ENCODE measurements at regions not wholly inside any gene's neighbourhood (a gene's known extent, or its start where the extent isn't known, plus 50 kb on each side); places are given as distances from the start of the nearest gene placed in this dataset.

GRCh38 chr18:59047321-59048047 lies 92.2 kb upstream of the SEC11C start:
- Histone ChIP-seq H3K9ac (ENCODE audit: low read length in 3 of 3) (no peak overlapping the region), H3K27me3 (ENCODE audit: control insufficient read depth, insufficient read depth, low read length) (no peaks in the 10 kb centered on the region), H3K9me3 (ENCODE audit: control insufficient read depth in 2 of 3, insufficient read depth in 1 of 3, low read length in 3 of 3) (no peaks in the 10 kb centered on the region), H3K36me3 (ENCODE audit: control insufficient read depth in 2 of 3, insufficient read depth in 3 of 3, low read length in 3 of 3) (no peaks in the 10 kb centered on the region), H3K4me3 (ENCODE audit: low read length in 3 of 3) (no peak overlapping the region), H3K4me1 (ENCODE audit: control insufficient read depth in 2 of 3, insufficient read depth in 2 of 3, low read depth in 1 of 3, low read length in 3 of 3) (peaks cover 0 to 6% (median 5%) of the 10 kb centered on the region in 3 donors), H3K27ac (ENCODE audit: low read depth in 2 of 2, low read length in 2 of 2) (no peak overlapping the region)
- no peak for TF ChIP-seq CTCF (IDR thresholded peaks at IDR 0.05; ENCODE audit: borderline replicate concordance, extremely low read depth, insufficient read depth)
- intact Hi-C loops (cut with DNase I) = no loop called here
- DNase-seq (no peak), FAIRE-seq (no peak)

GRCh38 chr18:59048048-59048363 lies 91.7 kb upstream of the SEC11C start:
- Histone ChIP-seq H3K4me3 (ENCODE audit: low read length in 3 of 3) (no peak overlapping the region), H3K9ac (ENCODE audit: low read length in 3 of 3) (no peak overlapping the region), H3K27me3 (ENCODE audit: control insufficient read depth, insufficient read depth, low read length) (no peaks in the 10 kb centered on the region), H3K9me3 (ENCODE audit: control insufficient read depth in 2 of 3, insufficient read depth in 1 of 3, low read length in 3 of 3) (no peaks in the 10 kb centered on the region), H3K4me1 (ENCODE audit: control insufficient read depth in 2 of 3, insufficient read depth in 2 of 3, low read depth in 1 of 3, low read length in 3 of 3) (peaks cover 0 to 6% (median 5%) of the 10 kb centered on the region in 3 donors), H3K36me3 (ENCODE audit: control insufficient read depth in 2 of 3, insufficient read depth in 3 of 3, low read length in 3 of 3) (no peaks in the 10 kb centered on the region), H3K27ac (ENCODE audit: low read depth in 2 of 2, low read length in 2 of 2) (no peak overlapping the region)
- intact Hi-C loops (cut with DNase I) = no loop called here
- TF ChIP-seq CTCF (IDR thresholded peaks at IDR 0.05; ENCODE audit: borderline replicate concordance, extremely low read depth, insufficient read depth) = no peak
- FAIRE-seq (no peak), DNase-seq (no peak)

GRCh38 chr18:59048378-59048777 lies 91.3 kb upstream of the SEC11C start:
- Histone ChIP-seq H3K27me3 (ENCODE audit: control insufficient read depth, insufficient read depth, low read length) (no peaks in the 10 kb centered on the region), H3K27ac (ENCODE audit: low read depth in 2 of 2, low read length in 2 of 2) (no peak overlapping the region), H3K9me3 (ENCODE audit: control insufficient read depth in 2 of 3, insufficient read depth in 1 of 3, low read length in 3 of 3) (no peaks in the 10 kb centered on the region), H3K36me3 (ENCODE audit: control insufficient read depth in 2 of 3, insufficient read depth in 3 of 3, low read length in 3 of 3) (no peaks in the 10 kb centered on the region), H3K4me1 (ENCODE audit: control insufficient read depth in 2 of 3, insufficient read depth in 2 of 3, low read depth in 1 of 3, low read length in 3 of 3) (peaks cover 0 to 6% (median 5%) of the 10 kb centered on the region in 3 donors), H3K4me3 (ENCODE audit: low read length in 3 of 3) (no peak overlapping the region), H3K9ac (ENCODE audit: low read length in 3 of 3) (no peak overlapping the region)
- intact Hi-C loops (cut with DNase I) = no loop called here
- DNase-seq (no peak), FAIRE-seq (no peak)
- no peak for TF ChIP-seq CTCF (IDR thresholded peaks at IDR 0.05; ENCODE audit: borderline replicate concordance, extremely low read depth, insufficient read depth)
